GM21723 (cell line): ENCODE measurements at regions not wholly inside any gene's neighbourhood (a gene's known extent, or its start where the extent isn't known, plus 50 kb on each side); places are given as distances from the start of the nearest gene placed in this dataset.

Source experiments
- ATAC-seq: cut with Tn5 transposase; IDR thresholded peaks from one replicate; pipeline ENCODE4 v1.9.1; 2021; ENCODE audit warnings: mild to moderate bottlenecking, moderate library complexity; ENCODE audit not compliant: unreplicated experiment

- no peak for ATAC-seq
Observed at GRCh38 chr18:77811503-77811902, 561.9 kb downstream of the GALR1 start.

- ATAC-seq: no peak
Observed at GRCh38 chr18:77815666-77816338, 566.2 kb downstream of the GALR1 start.

- ATAC-seq: no peak
Observed at GRCh38 chr18:77818328-77818727, 568.7 kb downstream of the GALR1 start.

- no peak for ATAC-seq
Observed at GRCh38 chr18:77820472-77820871, 570.8 kb downstream of the GALR1 start.

- no peak for ATAC-seq
Observed at GRCh38 chr18:77821892-77822291, 572.2 kb downstream of the GALR1 start.

GRCh38 chr18:77822632-77823031, 573.0 kb downstream of the GALR1 start:
- no peak for ATAC-seq

GRCh38 chr18:77833807-77834206, 584.2 kb downstream of the GALR1 start:
- ATAC-seq: no peak

- no peak for ATAC-seq
Observed at GRCh38 chr18:77851802-77852201, 602.2 kb downstream of the GALR1 start.

GRCh38 chr18:77853859-77854258, 604.2 kb downstream of the GALR1 start:
- ATAC-seq: no peak

GRCh38 chr18:77857678-77858655, 608.3 kb downstream of the GALR1 start:
- ATAC-seq: no peak

- no peak for ATAC-seq
Observed at GRCh38 chr18:77859634-77860033, 610.0 kb downstream of the GALR1 start.

GRCh38 chr18:77862066-77862757, 612.6 kb downstream of the GALR1 start:
- ATAC-seq: no peak

GRCh38 chr18:77865853-77866252, 616.2 kb downstream of the GALR1 start:
- no peak for ATAC-seq

- no peak for ATAC-seq
Observed at GRCh38 chr18:77866351-77866750, 616.7 kb downstream of the GALR1 start.

GRCh38 chr18:77870199-77870598, 620.6 kb downstream of the GALR1 start:
- ATAC-seq: no peak

GRCh38 chr18:77870894-77871293, 621.2 kb downstream of the GALR1 start:
- no peak for ATAC-seq

- no peak for ATAC-seq
Observed at GRCh38 chr18:77872166-77872565, 622.5 kb downstream of the GALR1 start.

GRCh38 chr18:77876319-77876865, 626.7 kb downstream of the GALR1 start:
- no peak for ATAC-seq

- ATAC-seq: no peak
Observed at GRCh38 chr18:77879829-77880228, 630.2 kb downstream of the GALR1 start.

- ATAC-seq: no peak
Observed at GRCh38 chr18:77884454-77884853, 634.8 kb downstream of the GALR1 start.

- no peak for ATAC-seq
Observed at GRCh38 chr18:77894060-77894459, 644.4 kb downstream of the GALR1 start.
